ELR (cell line): ENCODE measurements at regions not wholly inside any gene's neighbourhood (a gene's known extent, or its start where the extent isn't known, plus 50 kb on each side); places are given as distances from the start of the nearest gene placed in this dataset.

ENCODE experiments used
- DNase-seq: peaks from one replicate; pipeline ENCODE4 v3.0.0-alpha.2; 2015; ENCODE audit warnings: low read depth

DNA sequence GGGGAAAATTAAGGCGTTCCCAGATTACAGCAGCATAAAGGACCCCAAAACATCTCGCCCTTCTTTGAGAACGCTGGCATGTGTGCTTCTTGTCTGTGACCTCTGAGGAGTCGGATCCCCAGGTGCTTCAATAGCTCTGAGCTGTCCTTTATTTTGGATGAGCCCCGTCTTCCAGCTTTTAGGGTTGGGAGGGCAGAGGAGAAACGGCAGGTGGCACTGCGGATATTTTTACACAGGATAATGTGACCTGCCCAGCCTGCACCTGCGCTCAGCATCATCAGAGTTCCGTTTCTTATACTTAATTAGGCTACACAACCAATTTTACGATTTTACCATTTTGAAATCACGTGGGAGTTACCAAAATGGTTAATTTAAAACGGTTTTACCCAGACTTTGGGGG lies 147.7 kb upstream of the RPS6KA2 start:
- DNase-seq, result no peak

GRCh38 chr6:166774292-166774691 lies 147.2 kb upstream of the RPS6KA2 start:
- no peak for DNase-seq

GRCh38 chr6:166772518-166772917 lies 145.5 kb upstream of the RPS6KA2 start:
- DNase-seq, result no peak

DNA sequence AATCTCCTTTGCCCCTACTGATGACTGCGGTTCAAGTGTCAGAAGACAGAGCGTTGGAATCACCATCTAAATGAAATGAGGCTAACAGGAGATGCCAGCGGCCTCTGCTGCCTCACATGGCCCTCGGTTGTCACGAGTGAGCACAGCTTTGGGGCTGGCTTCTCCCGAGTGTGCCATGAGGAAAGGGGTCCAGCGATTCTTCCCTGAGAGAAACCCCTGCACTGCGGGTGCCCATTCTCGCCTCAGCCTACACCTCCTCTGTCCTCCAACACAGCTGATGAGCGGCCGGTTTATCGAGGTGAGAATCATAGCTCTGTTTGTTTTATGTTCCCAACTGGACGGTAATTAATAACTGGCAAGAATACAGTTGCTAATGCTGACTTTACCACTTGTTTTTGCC lies 144.7 kb upstream of the RPS6KA2 start:
- DNase-seq, result no peak

GRCh38 chr6:166770216-166771116 lies 143.4 kb upstream of the RPS6KA2 start:
- DNase-seq, result no peak

DNA sequence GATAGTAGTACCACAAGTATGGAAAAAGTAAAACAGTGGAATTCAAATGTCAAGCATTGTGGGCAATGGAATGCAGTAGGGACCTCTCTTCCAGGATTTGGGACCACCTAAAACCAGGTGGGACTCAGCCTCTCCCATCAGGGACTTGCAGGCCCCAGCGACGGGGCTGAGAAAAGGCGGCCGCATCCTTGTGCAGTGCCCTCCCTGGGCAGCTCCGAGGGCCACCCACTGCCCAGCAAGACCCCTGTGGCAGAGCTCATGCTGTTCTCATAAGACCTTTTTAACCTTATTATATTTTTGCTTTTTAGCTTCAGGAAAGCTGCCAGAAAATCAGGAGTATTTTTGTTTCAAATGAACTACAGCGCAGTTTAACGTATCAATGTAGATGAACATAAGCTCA lies 142.6 kb upstream of the RPS6KA2 start:
- no peak for DNase-seq

DNA sequence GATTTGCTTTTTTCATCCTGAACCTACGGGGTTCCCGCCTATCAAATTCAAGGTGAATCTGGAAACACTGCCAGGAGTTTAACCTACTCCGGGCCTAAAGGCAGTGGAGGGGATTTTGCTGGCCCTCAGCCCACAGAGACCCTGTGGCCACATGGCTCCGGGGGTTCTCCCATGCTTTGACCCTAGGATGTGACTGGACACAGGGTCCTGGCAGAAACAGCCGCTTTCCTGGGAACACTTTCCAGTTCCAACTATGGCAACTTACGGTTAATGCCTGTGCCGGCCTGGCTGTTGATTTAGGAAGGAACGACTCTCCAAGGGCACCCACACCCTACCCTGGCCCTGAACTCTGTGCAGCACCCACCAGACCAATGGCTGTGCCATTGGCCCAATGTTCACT lies 141.7 kb upstream of the RPS6KA2 start:
- no peak for DNase-seq

- DNase-seq, result no peak
These were observed 140.2 kb upstream of the RPS6KA2 start for GRCh38 chr6:166767230-166767629.

GRCh38 chr6:166766769-166767168 lies 139.7 kb upstream of the RPS6KA2 start:
- DNase-seq, result no peak

DNA sequence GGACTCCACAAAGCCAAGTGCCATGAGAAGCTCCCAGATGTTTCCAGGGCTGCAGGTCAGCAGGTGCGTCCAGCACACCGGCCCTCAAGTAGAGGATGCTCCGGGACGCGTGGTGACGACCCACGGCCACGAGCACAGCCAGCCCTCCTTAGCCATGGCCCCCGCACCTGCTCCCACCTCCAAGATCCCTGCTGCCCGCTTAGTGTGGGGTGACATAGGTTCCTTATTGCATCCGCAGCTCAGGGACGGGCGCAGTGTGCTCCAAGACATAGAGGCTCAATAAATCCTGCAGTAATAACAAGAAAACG lies 138.1 kb upstream of the RPS6KA2 start:
- no peak for DNase-seq

DNA sequence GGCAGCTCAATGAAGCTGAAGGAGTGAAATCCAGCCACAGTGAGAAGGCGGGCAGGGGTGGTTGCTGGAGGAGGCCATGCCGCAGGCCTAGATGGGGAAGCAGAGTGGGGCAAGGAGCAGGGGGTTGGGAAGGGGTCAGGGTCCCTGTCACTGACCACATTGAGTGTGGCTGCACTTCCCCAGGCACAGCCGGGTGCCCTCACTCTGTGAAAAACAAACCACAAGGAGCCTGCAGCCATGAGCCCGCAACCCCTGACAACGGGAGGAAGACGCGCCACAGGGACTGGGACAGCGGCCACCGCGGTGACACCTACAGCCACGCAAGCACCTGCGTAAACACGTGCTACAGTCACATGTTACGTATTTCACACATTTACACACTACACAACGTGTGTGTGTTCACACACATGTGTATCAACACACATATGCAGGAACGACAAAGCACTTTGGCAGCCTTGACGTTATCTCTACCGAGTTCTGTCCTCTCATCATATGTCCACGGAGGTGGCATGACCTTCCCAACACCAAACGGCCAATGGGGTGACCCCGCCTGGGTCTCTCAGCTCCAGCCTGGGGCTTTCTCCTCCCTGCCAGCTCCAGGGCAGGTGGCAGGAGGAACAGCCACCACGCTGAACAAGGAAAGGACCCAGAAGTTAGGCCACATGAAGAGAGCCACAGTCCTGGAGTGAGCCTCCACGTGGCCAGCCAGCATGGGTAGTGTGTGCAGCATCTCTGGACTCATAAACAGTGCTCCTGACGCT lies 137.6 kb upstream of the RPS6KA2 start:
- DNase-seq, result no peak

DNA sequence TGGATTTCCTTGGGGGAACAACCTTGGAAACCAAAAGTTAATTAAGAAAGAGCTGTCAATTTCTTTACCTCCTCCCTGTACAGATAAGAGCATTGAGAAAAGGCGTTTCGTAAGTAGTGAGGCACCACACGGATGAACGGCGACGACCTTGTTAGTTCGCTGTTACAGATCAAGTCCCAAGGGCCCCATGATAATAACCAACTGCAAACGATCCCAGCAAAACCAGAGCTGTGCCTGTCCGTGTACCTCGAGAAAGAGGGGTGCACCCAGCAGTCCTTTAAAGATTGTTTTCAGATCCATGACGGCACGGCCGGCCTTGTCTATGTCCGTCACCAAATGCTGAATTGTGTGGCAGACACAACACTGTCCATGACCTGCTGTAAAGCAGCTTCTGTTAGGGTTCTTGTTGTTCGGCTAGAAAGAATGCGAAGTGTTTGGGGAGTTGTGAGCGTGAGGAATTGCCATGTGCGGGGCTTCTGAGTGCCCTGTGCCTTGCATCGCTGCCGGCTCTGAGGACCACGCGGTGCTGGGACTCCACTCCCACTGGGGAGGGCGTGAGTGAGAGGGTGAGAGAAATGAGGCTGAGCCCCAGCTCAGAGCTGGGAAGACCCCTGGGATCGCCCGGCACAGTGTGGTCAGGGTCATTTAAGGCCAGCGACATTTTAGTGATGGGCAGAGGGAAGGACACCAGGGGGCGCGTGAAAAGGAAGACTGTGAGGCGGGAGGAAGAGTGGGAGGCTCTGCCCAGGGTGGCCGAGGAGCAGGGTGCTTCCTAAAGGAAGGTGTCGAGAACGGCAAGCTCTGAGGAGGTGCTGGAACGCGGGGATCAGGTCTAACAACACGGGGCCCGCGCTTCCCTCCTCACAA lies 136.8 kb upstream of the RPS6KA2 start:
- no peak for DNase-seq

- no peak for DNase-seq
These were observed 134.8 kb upstream of the RPS6KA2 start for GRCh38 chr6:166761801-166762200.

- no peak for DNase-seq
These were observed 133.2 kb upstream of the RPS6KA2 start for GRCh38 chr6:166760288-166760687.

GRCh38 chr6:166758136-166758704 lies 131.2 kb upstream of the RPS6KA2 start:
- no peak for DNase-seq

- peak; percentile 2 for DNase-seq
These were observed 130.4 kb upstream of the RPS6KA2 start for GRCh38 chr6:166757232-166758135.

GRCh38 chr6:166754218-166755030 lies 127.4 kb upstream of the RPS6KA2 start:
- DNase-seq, result no peak

DNA sequence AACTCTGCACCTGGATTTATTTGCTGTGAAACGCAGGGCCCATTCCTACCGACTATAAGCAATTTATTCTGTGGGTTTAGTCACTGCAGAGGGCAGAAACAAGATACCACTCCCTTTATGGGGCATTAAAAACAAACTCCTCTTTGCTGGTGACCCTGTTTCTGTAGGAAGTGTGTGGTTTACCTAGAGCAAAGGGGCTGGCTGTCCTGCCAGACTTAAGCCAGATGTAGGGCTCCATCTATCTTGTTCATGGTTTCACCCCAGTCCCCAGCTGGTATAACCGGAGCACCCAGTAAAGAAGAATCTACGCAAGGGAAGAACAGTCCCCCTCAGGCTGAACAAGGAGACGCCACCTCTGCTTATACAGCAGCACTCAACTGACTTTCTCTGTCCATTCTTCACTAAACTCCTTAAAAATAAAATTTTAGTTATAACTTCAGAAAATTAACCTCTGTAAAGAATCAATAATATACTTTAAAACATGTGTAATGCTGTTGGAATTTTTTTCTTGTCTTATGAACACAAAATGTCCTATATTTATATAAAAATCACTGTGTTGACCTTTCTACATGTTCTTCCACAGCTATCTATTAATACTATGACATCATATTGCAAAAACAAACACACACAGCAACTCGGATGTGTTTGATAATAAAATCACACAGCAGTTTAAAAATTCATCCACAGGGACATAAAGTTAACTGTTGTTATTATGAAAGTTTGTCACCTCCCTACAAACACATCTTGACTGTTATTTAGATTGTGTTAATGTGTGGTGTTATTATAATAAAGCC lies 126.1 kb upstream of the RPS6KA2 start:
- DNase-seq, result no peak

DNA sequence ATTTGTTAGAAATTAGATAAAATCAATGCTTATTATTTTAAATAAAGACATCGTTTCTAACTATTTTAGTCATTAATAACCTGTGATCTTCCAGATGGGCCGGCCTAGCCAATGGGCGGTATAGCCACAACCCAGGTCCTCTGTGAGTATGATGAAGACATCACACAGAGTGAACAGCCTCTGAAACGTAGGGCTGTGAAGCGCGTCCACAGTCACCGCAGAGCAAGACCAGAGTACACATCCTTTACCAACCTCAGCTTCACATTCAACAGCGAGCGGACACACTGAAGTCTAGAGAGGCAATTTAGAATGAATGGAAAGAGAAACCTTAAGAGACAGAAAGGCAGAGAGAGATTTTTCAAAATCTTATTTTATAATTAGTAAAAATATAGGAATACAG lies 125.0 kb upstream of the RPS6KA2 start:
- no peak for DNase-seq
